GM18909 (cell line): ENCODE measurements at regions not wholly inside any gene's neighbourhood (a gene's known extent, or its start where the extent isn't known, plus 50 kb on each side); places are given as distances from the start of the nearest gene placed in this dataset.
"Not testable (repeated sequence)": the region's sequence is repeated elsewhere in the genome, so short reads cannot be mapped to it uniquely, and the experiment has no call there.

Experiments
- ATAC-seq: cut with Tn5 transposase; IDR thresholded peaks from one replicate; pipeline ENCODE4 v1.9.1; 2021; ENCODE audit warnings: mild to moderate bottlenecking; ENCODE audit not compliant: unreplicated experiment, poor library complexity

GRCh38 chr18:10134204-10134603 lies 220.4 kb downstream of the VAPA start:
- no peak for ATAC-seq

GRCh38 chr18:10134749-10135148 lies 220.9 kb downstream of the VAPA start:
- not testable (repeated sequence) for ATAC-seq

- ATAC-seq: no peak
Observed at GRCh38 chr18:10135302-10135926, 221.6 kb downstream of the VAPA start.

- ATAC-seq: no peak
Observed at GRCh38 chr18:10138719-10139118, 224.9 kb downstream of the VAPA start.

GRCh38 chr18:10139783-10140410 lies 226.1 kb downstream of the VAPA start:
- no peak for ATAC-seq

- ATAC-seq: no peak
Observed at GRCh38 chr18:10140461-10141282, 226.9 kb downstream of the VAPA start.

- ATAC-seq: no peak
Observed at GRCh38 chr18:10141559-10141958, 227.7 kb downstream of the VAPA start.

GRCh38 chr18:10142056-10142455 lies 228.2 kb downstream of the VAPA start:
- no peak for ATAC-seq

- no peak for ATAC-seq
Observed at GRCh38 chr18:10142496-10143160, 228.8 kb downstream of the VAPA start.

GRCh38 chr18:10143596-10143995 lies 229.8 kb downstream of the VAPA start:
- ATAC-seq: no peak

GRCh38 chr18:10145546-10145945 lies 231.7 kb downstream of the VAPA start:
- ATAC-seq: no peak

- ATAC-seq: no peak
Observed at GRCh38 chr18:10147226-10147625, 233.4 kb downstream of the VAPA start.

GRCh38 chr18:10147752-10148151 lies 233.9 kb downstream of the VAPA start:
- ATAC-seq: no peak

GRCh38 chr18:10148189-10148929 lies 234.5 kb downstream of the VAPA start:
- no peak for ATAC-seq

- ATAC-seq: no peak
Observed at GRCh38 chr18:10149768-10150556, 236.1 kb downstream of the VAPA start.

- not testable (repeated sequence) for ATAC-seq
Observed at GRCh38 chr18:10150576-10150975, 236.8 kb downstream of the VAPA start.

- ATAC-seq: no peak
Observed at GRCh38 chr18:10152475-10152874, 238.7 kb downstream of the VAPA start.

- no peak for ATAC-seq
Observed at GRCh38 chr18:10153924-10154752, 240.3 kb downstream of the VAPA start.

- ATAC-seq: no peak
Observed at GRCh38 chr18:10157706-10158105, 243.9 kb downstream of the VAPA start.
